ENCODE measurements at regions not wholly inside any gene's neighbourhood (a gene's known extent, or its start where the extent isn't known, plus 50 kb on each side); places are given as distances from the start of the nearest gene placed in this dataset.
"Not testable (repeated sequence)": the region's sequence is repeated elsewhere in the genome, so short reads cannot be mapped to it uniquely, and the experiment has no call there.

GRCh38 chr4:128758314-128758922, 51.1 kb upstream of the JADE1 start:
- no peak for DNase-seq (ENCODE audit: low read depth in 1 of 2, low spot score in 1 of 2)

GRCh38 chr4:128757712-128758111, 51.8 kb upstream of the JADE1 start:
- no peak for DNase-seq (ENCODE audit: low read depth in 1 of 2, low spot score in 1 of 2)

- no peak for DNase-seq (ENCODE audit: low read depth in 1 of 2, low spot score in 1 of 2)
These were observed 58.1 kb upstream of the JADE1 start for GRCh38 chr4:128751354-128751753.

- DNase-seq (ENCODE audit: low read depth in 1 of 2, low spot score in 1 of 2), result not testable (repeated sequence)
These were observed 67.8 kb upstream of the JADE1 start for GRCh38 chr4:128741748-128742147.

GRCh38 chr4:128737098-128737513, 72.4 kb upstream of the JADE1 start:
- DNase-seq (ENCODE audit: low read depth in 1 of 2, low spot score in 1 of 2), result no peak

GRCh38 chr4:128735714-128736113, 73.8 kb upstream of the JADE1 start:
- no peak for DNase-seq (ENCODE audit: low read depth in 1 of 2, low spot score in 1 of 2)

- DNase-seq (ENCODE audit: low read depth in 1 of 2, low spot score in 1 of 2), result no peak
These were observed 81.3 kb upstream of the JADE1 start for GRCh38 chr4:128728190-128728589.

- DNase-seq (ENCODE audit: low read depth in 1 of 2, low spot score in 1 of 2), result no peak
These were observed 81.8 kb upstream of the JADE1 start for GRCh38 chr4:128727658-128728057.

- DNase-seq (ENCODE audit: low read depth in 1 of 2, low spot score in 1 of 2), result no peak
These were observed 84.0 kb upstream of the JADE1 start for GRCh38 chr4:128725405-128726055.

GRCh38 chr4:128722911-128723310, 86.6 kb upstream of the JADE1 start:
- DNase-seq (ENCODE audit: low read depth in 1 of 2, low spot score in 1 of 2), result no peak

GRCh38 chr4:128721896-128722295, 87.6 kb upstream of the JADE1 start:
- no peak for DNase-seq (ENCODE audit: low read depth in 1 of 2, low spot score in 1 of 2)

GRCh38 chr4:128720270-128720669, 89.2 kb upstream of the JADE1 start:
- no peak for DNase-seq (ENCODE audit: low read depth in 1 of 2, low spot score in 1 of 2)

- no peak for DNase-seq (ENCODE audit: low read depth in 1 of 2, low spot score in 1 of 2)
These were observed 90.7 kb upstream of the JADE1 start for GRCh38 chr4:128718768-128719167.

GRCh38 chr4:128716338-128716737, 93.2 kb upstream of the JADE1 start:
- no peak for DNase-seq (ENCODE audit: low read depth in 1 of 2, low spot score in 1 of 2)

- DNase-seq (ENCODE audit: low read depth in 1 of 2, low spot score in 1 of 2), result no peak
These were observed 93.9 kb upstream of the JADE1 start for GRCh38 chr4:128715616-128716015.

GRCh38 chr4:128711361-128711760, 98.1 kb upstream of the JADE1 start:
- DNase-seq (ENCODE audit: low read depth in 1 of 2, low spot score in 1 of 2), result no peak

GRCh38 chr4:128709268-128709667, 100.2 kb upstream of the JADE1 start:
- DNase-seq (ENCODE audit: low read depth in 1 of 2, low spot score in 1 of 2), result no peak

- DNase-seq (ENCODE audit: low read depth in 1 of 2, low spot score in 1 of 2), result no peak
These were observed 101.6 kb upstream of the JADE1 start for GRCh38 chr4:128707864-128708263.

GRCh38 chr4:128703948-128704347, 105.6 kb upstream of the JADE1 start:
- no peak for DNase-seq (ENCODE audit: low read depth in 1 of 2, low spot score in 1 of 2)

- no peak for DNase-seq (ENCODE audit: low read depth in 1 of 2, low spot score in 1 of 2)
These were observed 108.7 kb upstream of the JADE1 start for GRCh38 chr4:128700659-128701350.

- no peak for DNase-seq (ENCODE audit: low read depth in 1 of 2, low spot score in 1 of 2)
These were observed 111.1 kb upstream of the JADE1 start for GRCh38 chr4:128698386-128698785.

GRCh38 chr4:128697323-128697722, 112.2 kb upstream of the JADE1 start:
- no peak for DNase-seq (ENCODE audit: low read depth in 1 of 2, low spot score in 1 of 2)

All from activated CD4-positive, alpha-beta T cell treated with anti-CD3 and anti-CD28 coated beads, Interleukin-2, amount 50 U/mL, for 24 hours (primary cell).